Suprapubic skin (tissue), 4 donors: ENCODE measurements at regions not wholly inside any gene's neighbourhood (a gene's known extent, or its start where the extent isn't known, plus 50 kb on each side); places are given as distances from the start of the nearest gene placed in this dataset.

Source experiments
- DNase-seq, 2 donors: peaks; one replicate each; pipeline ENCODE4 v3.0.0-alpha.2; 2019; ENCODE audit warnings: low spot score in 2 of 2
- H3K27ac ChIP-seq: fragments of 200-600 bp; sonication (generic); one replicate; pipeline ENCODE4 v1.5.1; 2019
- H3K27me3 ChIP-seq: fragments of 200-600 bp; sonication (generic); one replicate; pipeline ENCODE4 v1.5.1; 2019
- H3K36me3 ChIP-seq: fragments of 200-600 bp; sonication (generic); one replicate; pipeline ENCODE4 v1.5.1; 2019
- H3K4me1 ChIP-seq: fragments of 200-600 bp; sonication (generic); one replicate; pipeline ENCODE4 v1.5.1; 2019
- H3K4me3 ChIP-seq: fragments of 200-600 bp; sonication (generic); one replicate; pipeline ENCODE4 v1.5.1; 2019; ENCODE audit warnings: mild to moderate bottlenecking
- H3K9me3 ChIP-seq: fragments of 200-600 bp; sonication (generic); one replicate; pipeline ENCODE4 v1.5.1; 2019
- CTCF ChIP-seq, 2 donors: fragments of 200-600 bp in 1 of 2; fragments of 450-650 bp in 1 of 2; sonication (generic) in 1 of 2; IDR thresholded peaks; one replicate each; pipeline ENCODE4 v1.5.1; 2016 to 2019; ENCODE audit warnings: antibody characterized with exemption in 2 of 2, mild to moderate bottlenecking in 1 of 2, moderate library complexity in 1 of 2
- EP300 ChIP-seq: sonication (generic); formaldehyde crosslinking; IDR thresholded peaks from one replicate; pipeline ENCODE4 v1.6.1; 2017; ENCODE audit warnings: antibody characterized with exemption
- POLR2A ChIP-seq, 2 donors: fragments of 450-650 bp; IDR thresholded peaks; one replicate each; pipeline ENCODE4 v1.6.1; 2017; ENCODE audit warnings: antibody characterized with exemption in 2 of 2, mild to moderate bottlenecking in 2 of 2, moderate library complexity in 2 of 2
- POLR2AphosphoS5 ChIP-seq, 3 donors: sonication (generic); formaldehyde crosslinking; IDR thresholded peaks; one replicate each; pipeline ENCODE4 v1.6.1; 2017; ENCODE audit warnings: antibody characterized with exemption in 3 of 3
- whole genome bisulfite sequencing: methylation state at CpG from one replicate; pipeline ENCODE4 v1.1.5; 2018; 5-methylcytosine and 5-hydroxymethylcytosine counted together

GRCh38 chr4:65943076-65943475 lies 272.8 kb upstream of the EPHA5 start:
- 37% methylated on average over 2 of the region's 2 CpGs for WGBS
- no peaks in the 10 kb centered on the region for H3K9me3 ChIP-seq
- DNase-seq: no peak

GRCh38 chr4:65924843-65925242 lies 254.6 kb upstream of the EPHA5 start:
- Histone ChIP-seq H3K4me1 (no peaks in the 10 kb centered on the region), H3K4me3 (no peak overlapping the region), H3K27me3 (no peaks in the 10 kb centered on the region), H3K27ac (no peak overlapping the region), H3K9me3 (no peaks in the 10 kb centered on the region), H3K36me3 (no peaks in the 10 kb centered on the region)
- DNase-seq: no peak
- no peak for TF ChIP-seq EP300
- TF ChIP-seq POLR2AphosphoS5 (IDR thresholded peaks at IDR 0.05): no peak
- TF ChIP-seq CTCF (IDR thresholded peaks at IDR 0.05): no peak
- no peak for TF ChIP-seq POLR2A (IDR thresholded peaks at IDR 0.05)
- WGBS: 41% methylated on average over 4 of the region's 4 CpGs

More at GRCh38 chr4:65943076-65943475, 272.8 kb upstream of the EPHA5 start:
- Histone ChIP-seq H3K4me1 (no peaks in the 10 kb centered on the region), H3K36me3 (no peaks in the 10 kb centered on the region), H3K27me3 (no peaks in the 10 kb centered on the region), H3K4me3 (no peak overlapping the region), H3K27ac (no peak overlapping the region)
- TF ChIP-seq CTCF (IDR thresholded peaks at IDR 0.05) (no peak), POLR2A (IDR thresholded peaks at IDR 0.05) (no peak), POLR2AphosphoS5 (IDR thresholded peaks at IDR 0.05) (no peak), EP300 (no peak)

- no peaks in the 10 kb centered on the region for H3K27me3 ChIP-seq
- no peak overlapping the region for H3K4me3 ChIP-seq
- WGBS: 0% methylated on average over 1 of the region's 1 CpG
- H3K36me3 ChIP-seq: no peaks in the 10 kb centered on the region
- H3K9me3 ChIP-seq: no peaks in the 10 kb centered on the region
- TF ChIP-seq POLR2AphosphoS5 (IDR thresholded peaks at IDR 0.05) (no peak), CTCF (IDR thresholded peaks at IDR 0.05) (no peak), EP300 (no peak), POLR2A (IDR thresholded peaks at IDR 0.05) (no peak)
- H3K4me1 ChIP-seq: no peaks in the 10 kb centered on the region
- DNase-seq: no peak
- H3K27ac ChIP-seq: no peak overlapping the region
Observed at GRCh38 chr4:65923616-65924015, 253.3 kb upstream of the EPHA5 start.

GRCh38 chr4:65921180-65921579 lies 250.9 kb upstream of the EPHA5 start:
- no peak for TF ChIP-seq POLR2A (IDR thresholded peaks at IDR 0.05)
- TF ChIP-seq EP300: no peak
- TF ChIP-seq POLR2AphosphoS5 (IDR thresholded peaks at IDR 0.05): no peak
- no peak for TF ChIP-seq CTCF (IDR thresholded peaks at IDR 0.05)
- Histone ChIP-seq H3K36me3 (no peaks in the 10 kb centered on the region), H3K9me3 (no peaks in the 10 kb centered on the region), H3K27ac (no peak overlapping the region), H3K27me3 (no peaks in the 10 kb centered on the region), H3K4me3 (no peak overlapping the region), H3K4me1 (no peaks in the 10 kb centered on the region)
- 92% methylated on average over 10 of the region's 10 CpGs for WGBS
- no peak for DNase-seq

- Histone ChIP-seq H3K9me3 (no peaks in the 10 kb centered on the region), H3K4me1 (no peaks in the 10 kb centered on the region), H3K36me3 (no peaks in the 10 kb centered on the region), H3K27me3 (no peaks in the 10 kb centered on the region), H3K27ac (no peak overlapping the region), H3K4me3 (no peak overlapping the region)
- no peak for TF ChIP-seq POLR2AphosphoS5 (IDR thresholded peaks at IDR 0.05)
- no peak for TF ChIP-seq EP300
- TF ChIP-seq POLR2A (IDR thresholded peaks at IDR 0.05): no peak
- no peak for TF ChIP-seq CTCF (IDR thresholded peaks at IDR 0.05)
- DNase-seq: no peak
Observed at GRCh38 chr4:65918872-65919271, 248.6 kb upstream of the EPHA5 start.
